ENCODE measurements at regions not wholly inside any gene's neighbourhood (a gene's known extent, or its start where the extent isn't known, plus 50 kb on each side); places are given as distances from the start of the nearest gene placed in this dataset.

DNA sequence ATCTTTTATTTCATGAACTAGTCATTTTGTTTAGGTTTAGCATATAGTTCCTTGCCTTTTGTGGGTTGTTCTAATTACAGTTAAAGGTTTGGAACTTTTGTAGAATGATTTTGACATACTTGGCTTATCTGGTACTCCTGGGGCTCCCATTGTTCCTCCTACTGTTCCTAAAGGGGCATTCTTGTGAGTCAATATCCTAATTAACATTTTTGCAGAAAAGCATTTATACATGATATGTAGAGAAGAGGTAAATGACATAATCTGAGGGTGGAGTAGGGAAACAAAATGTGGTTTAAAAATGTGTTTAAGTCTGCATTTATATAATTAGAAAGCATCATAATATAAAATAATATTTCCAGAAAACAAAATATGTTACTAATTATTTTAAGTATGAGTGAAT is 529.2 kb downstream of the FAT4 start:
- DNase-seq = no peak
- Histone ChIP-seq H3K9ac (no peak overlapping the region), H3F3A (ENCODE audit: insufficient read depth) (no peaks in the 10 kb centered on the region), H2AFZ (no peak overlapping the region), H4K20me1 (ENCODE audit: insufficient read depth) (no peaks in the 10 kb centered on the region), H3K36me3 (ENCODE audit: low read depth) (no peaks in the 10 kb centered on the region), H3K4me3 (no peak overlapping the region), H3K4me1 (ENCODE audit: insufficient read depth) (no peaks in the 10 kb centered on the region), H3K79me2 (ENCODE audit: insufficient read depth) (no peaks in the 10 kb centered on the region), H3K27ac (no peak overlapping the region), H3K27me3 (replicated peaks; ENCODE audit: insufficient read depth) (no peaks in the 10 kb centered on the region), H3K9me3 (ENCODE audit: low read depth) (no peaks in the 10 kb centered on the region), H3K4me2 (ENCODE audit: unreplicated experiment) (no peak overlapping the region), H3K9me2 (ENCODE audit: insufficient read depth) (no peaks in the 10 kb centered on the region)
- TF ChIP-seq EZH2phosphoT487 (IDR thresholded peaks at IDR 0.05; ENCODE audit: insufficient read depth, low read depth) (no peak), EZH2 (IDR thresholded peaks at IDR 0.05; ENCODE audit: insufficient read depth, poor library complexity, severe bottlenecking) (no peak)
- in situ Hi-C loops (cut with MboI) = no loop called here

DNA sequence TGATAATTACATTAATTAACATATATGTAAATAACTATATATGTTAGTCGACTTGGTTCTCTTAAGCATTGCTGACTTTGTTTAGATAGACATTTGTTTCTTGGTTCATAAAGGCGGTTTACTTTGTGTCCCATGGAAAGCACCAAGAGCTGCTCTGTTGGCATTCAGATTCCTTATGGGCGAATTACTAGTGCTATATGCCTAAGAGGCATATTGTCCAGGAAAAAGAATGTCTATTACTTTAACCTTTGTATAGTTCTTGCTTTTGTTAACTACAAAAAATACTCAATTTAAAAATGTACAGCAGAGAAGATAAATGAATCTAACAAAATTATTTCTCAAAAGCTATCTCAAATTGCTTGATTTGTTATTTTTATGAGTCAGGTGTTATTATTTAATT is 532.8 kb downstream of the FAT4 start:
- Histone ChIP-seq H3F3A (ENCODE audit: insufficient read depth) (no peaks in the 10 kb centered on the region), H3K36me3 (ENCODE audit: low read depth) (no peaks in the 10 kb centered on the region), H3K27ac (no peak overlapping the region), H3K4me2 (ENCODE audit: unreplicated experiment) (no peak overlapping the region), H3K27me3 (replicated peaks; ENCODE audit: insufficient read depth) (no peaks in the 10 kb centered on the region), H2AFZ (no peak overlapping the region), H3K9me2 (ENCODE audit: insufficient read depth) (no peaks in the 10 kb centered on the region), H3K79me2 (ENCODE audit: insufficient read depth) (no peaks in the 10 kb centered on the region), H3K9ac (no peak overlapping the region), H4K20me1 (ENCODE audit: insufficient read depth) (no peaks in the 10 kb centered on the region), H3K9me3 (ENCODE audit: low read depth) (no peaks in the 10 kb centered on the region), H3K4me1 (ENCODE audit: insufficient read depth) (peaks cover 12% of the 10 kb centered on the region), H3K4me3 (no peak overlapping the region)
- in situ Hi-C loops (cut with MboI) = no loop called here
- no peak for DNase-seq
- TF ChIP-seq EZH2phosphoT487 (IDR thresholded peaks at IDR 0.05; ENCODE audit: insufficient read depth, low read depth) = no peak
- TF ChIP-seq EZH2 (IDR thresholded peaks at IDR 0.05; ENCODE audit: insufficient read depth, poor library complexity, severe bottlenecking) = no peak
- 91 to 97% methylated on average over 3 of the region's 3 CpGs for WGBS, 2 experiments (ENCODE audit: low coverage in 1 of 2, low lambda C conversion rate in 2 of 2, missing lambda C conversion rate in 2 of 2)

DNA sequence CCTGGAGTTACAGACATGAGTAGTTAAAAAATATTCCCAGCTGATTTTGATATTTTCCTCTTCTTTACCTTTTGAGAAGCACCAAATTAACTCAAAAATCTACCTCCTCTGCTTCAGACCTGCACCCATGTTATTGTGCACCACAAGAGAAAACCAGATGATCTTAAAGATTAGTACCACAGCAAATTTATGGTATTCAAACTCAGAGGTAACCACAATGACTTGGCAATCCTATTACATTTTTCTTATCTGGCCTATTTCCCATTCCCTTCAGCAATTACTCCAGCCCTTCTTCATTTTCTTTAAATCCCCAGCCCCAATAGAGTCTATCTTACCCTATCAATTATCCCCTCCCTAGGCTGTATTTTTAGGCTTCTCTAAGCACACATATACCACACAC is 535.1 kb downstream of the FAT4 start:
- no peaks in the 10 kb centered on the region for H3K36me3 ChIP-seq (ENCODE audit: low read depth)
- no peak overlapping the region for H3K9ac ChIP-seq
- H2AFZ ChIP-seq = no peak overlapping the region
- no peak overlapping the region for H3K27ac ChIP-seq
- no peak for TF ChIP-seq EZH2 (IDR thresholded peaks at IDR 0.05; ENCODE audit: insufficient read depth, poor library complexity, severe bottlenecking)
- no peak for TF ChIP-seq EZH2phosphoT487 (IDR thresholded peaks at IDR 0.05; ENCODE audit: insufficient read depth, low read depth)
- H3K4me2 ChIP-seq (ENCODE audit: unreplicated experiment) = peak overlapping the region; percentile 51
- H3K9me3 ChIP-seq (ENCODE audit: low read depth) = no peaks in the 10 kb centered on the region
- H3K4me3 ChIP-seq = no peak overlapping the region
- no peaks in the 10 kb centered on the region for H3F3A ChIP-seq (ENCODE audit: insufficient read depth)
- no peaks in the 10 kb centered on the region for H3K79me2 ChIP-seq (ENCODE audit: insufficient read depth)
- in situ Hi-C loops (cut with MboI) = no loop called here
- H3K27me3 ChIP-seq (replicated peaks; ENCODE audit: insufficient read depth) = no peaks in the 10 kb centered on the region
- no peaks in the 10 kb centered on the region for H4K20me1 ChIP-seq (ENCODE audit: insufficient read depth)
- peak; percentile 66 for DNase-seq
- no peaks in the 10 kb centered on the region for H3K9me2 ChIP-seq (ENCODE audit: insufficient read depth)
- H3K4me1 ChIP-seq (ENCODE audit: insufficient read depth) = peaks cover 12% of the 10 kb centered on the region

DNA sequence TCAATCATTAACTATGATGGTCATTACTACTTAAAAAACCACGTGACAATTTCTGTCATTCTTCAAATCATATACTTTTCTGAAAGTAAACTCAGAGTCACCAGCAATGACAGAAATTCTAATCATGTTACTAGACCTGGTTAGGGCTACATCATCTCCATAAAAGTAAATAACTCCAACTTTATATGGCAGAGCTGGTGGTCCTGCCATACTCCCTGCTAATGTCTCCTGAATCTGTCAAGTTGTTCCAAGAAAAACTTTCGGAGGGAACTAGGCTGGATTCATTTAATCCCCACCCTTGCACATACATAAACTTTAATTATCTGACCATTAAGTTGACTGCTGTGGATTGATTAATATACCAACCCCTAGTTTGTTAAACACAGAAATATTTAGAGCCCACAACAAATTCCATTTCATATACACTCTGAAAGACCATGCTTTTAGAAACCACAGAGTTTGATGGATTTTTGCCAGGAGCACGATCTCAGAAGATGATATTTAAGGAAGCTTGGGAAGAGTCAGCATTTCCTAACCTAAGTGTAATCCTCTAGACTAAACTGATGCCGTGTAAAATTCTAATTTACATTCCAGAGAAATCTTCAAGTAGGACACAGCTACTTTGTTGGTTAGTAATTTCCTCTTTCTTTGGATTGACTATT is 577.0 kb downstream of the FAT4 start:
- Histone ChIP-seq H3K4me2 (ENCODE audit: unreplicated experiment) (peak overlapping the region; percentile 34), H3K4me3 (0 out of 2 replicates have a peak overlapping the region, but pooled peaks have one; percentile 14), H3K9me3 (ENCODE audit: low read depth) (no peaks in the 10 kb centered on the region), H3K27me3 (replicated peaks; ENCODE audit: insufficient read depth) (no peaks in the 10 kb centered on the region), H4K20me1 (ENCODE audit: insufficient read depth) (no peaks in the 10 kb centered on the region), H3K36me3 (ENCODE audit: low read depth) (no peaks in the 10 kb centered on the region), H3K4me1 (ENCODE audit: insufficient read depth) (peaks cover 18% of the 10 kb centered on the region), H3K9me2 (ENCODE audit: insufficient read depth) (no peaks in the 10 kb centered on the region), H3F3A (ENCODE audit: insufficient read depth) (peaks cover 14% of the 10 kb centered on the region), H3K79me2 (ENCODE audit: insufficient read depth) (no peaks in the 10 kb centered on the region), H3K9ac (no peak overlapping the region), H3K27ac (peak overlapping the region; percentile 39), H2AFZ (no peak overlapping the region)
- 11 to 14% methylated on average over 4 of the region's 4 CpGs for WGBS, 2 experiments (ENCODE audit: low coverage in 1 of 2, low lambda C conversion rate in 2 of 2, missing lambda C conversion rate in 2 of 2)
- no peak for TF ChIP-seq EZH2 (IDR thresholded peaks at IDR 0.05; ENCODE audit: insufficient read depth, poor library complexity, severe bottlenecking)
- TF ChIP-seq EZH2phosphoT487 (IDR thresholded peaks at IDR 0.05; ENCODE audit: insufficient read depth, low read depth) = 0 out of 2 replicates have a peak, but pooled peaks have one; percentile 61
- DNase-seq = peak; percentile 88
- in situ Hi-C loops (cut with MboI) = no loop called here

DNA sequence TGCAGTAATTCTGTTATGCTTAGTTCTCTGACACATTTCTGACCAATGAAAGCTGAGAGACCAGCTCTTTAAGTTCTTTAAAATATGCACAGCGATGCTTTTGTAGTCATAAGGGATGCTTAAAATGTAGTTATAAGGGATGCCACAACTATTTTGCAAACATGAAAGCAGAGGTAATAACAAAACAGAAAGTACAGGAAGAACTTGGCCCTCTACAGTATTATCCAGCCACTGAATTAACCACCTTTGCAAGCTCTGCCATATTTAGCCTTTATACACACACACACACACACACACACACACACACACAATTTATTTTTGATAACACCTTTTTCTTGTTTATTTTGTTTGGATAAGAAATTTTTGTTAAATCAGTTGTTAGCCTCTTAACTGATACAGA is 590.0 kb downstream of the FAT4 start:
- no peaks in the 10 kb centered on the region for H3K9me3 ChIP-seq (ENCODE audit: low read depth)
- H3K27me3 ChIP-seq (replicated peaks; ENCODE audit: insufficient read depth) = no peaks in the 10 kb centered on the region
- no peak overlapping the region for H3K27ac ChIP-seq
- H2AFZ ChIP-seq = no peak overlapping the region
- H3K4me1 ChIP-seq (ENCODE audit: insufficient read depth) = peaks cover 7% of the 10 kb centered on the region; the same call in 1 of the 2 replicates
- no peak overlapping the region for H3K4me3 ChIP-seq
- H3K36me3 ChIP-seq (ENCODE audit: low read depth) = no peaks in the 10 kb centered on the region
- no peak for TF ChIP-seq EZH2 (IDR thresholded peaks at IDR 0.05; ENCODE audit: insufficient read depth, poor library complexity, severe bottlenecking)
- no peak for TF ChIP-seq EZH2phosphoT487 (IDR thresholded peaks at IDR 0.05; ENCODE audit: insufficient read depth, low read depth)
- no peaks in the 10 kb centered on the region for H3K79me2 ChIP-seq (ENCODE audit: insufficient read depth)
- 70 to 86% methylated on average over 1 of the region's 1 CpG for WGBS, 2 experiments (ENCODE audit: low coverage in 1 of 2, low lambda C conversion rate in 2 of 2, missing lambda C conversion rate in 2 of 2)
- H3K4me2 ChIP-seq (ENCODE audit: unreplicated experiment) = no peak overlapping the region
- in situ Hi-C loops (cut with MboI) = no loop called here
- no peaks in the 10 kb centered on the region for H4K20me1 ChIP-seq (ENCODE audit: insufficient read depth)
- H3K9me2 ChIP-seq (ENCODE audit: insufficient read depth) = no peaks in the 10 kb centered on the region
- no peaks in the 10 kb centered on the region for H3F3A ChIP-seq (ENCODE audit: insufficient read depth)
- H3K9ac ChIP-seq = no peak overlapping the region
- DNase-seq = no peak

All from GM23248 (cell line).